HG02623 (cell line): ENCODE measurements at regions not wholly inside any gene's neighbourhood (a gene's known extent, or its start where the extent isn't known, plus 50 kb on each side); places are given as distances from the start of the nearest gene placed in this dataset.

ENCODE experiments used
- ATAC-seq: cut with Tn5 transposase; IDR thresholded peaks from one replicate; pipeline ENCODE4 v1.9.1; 2021; ENCODE audit warnings: moderate library complexity; ENCODE audit not compliant: unreplicated experiment

- ATAC-seq = no peak
Measured at GRCh38 chrX:15191830-15192229, 78.1 kb downstream of the ASB9 start.

DNA sequence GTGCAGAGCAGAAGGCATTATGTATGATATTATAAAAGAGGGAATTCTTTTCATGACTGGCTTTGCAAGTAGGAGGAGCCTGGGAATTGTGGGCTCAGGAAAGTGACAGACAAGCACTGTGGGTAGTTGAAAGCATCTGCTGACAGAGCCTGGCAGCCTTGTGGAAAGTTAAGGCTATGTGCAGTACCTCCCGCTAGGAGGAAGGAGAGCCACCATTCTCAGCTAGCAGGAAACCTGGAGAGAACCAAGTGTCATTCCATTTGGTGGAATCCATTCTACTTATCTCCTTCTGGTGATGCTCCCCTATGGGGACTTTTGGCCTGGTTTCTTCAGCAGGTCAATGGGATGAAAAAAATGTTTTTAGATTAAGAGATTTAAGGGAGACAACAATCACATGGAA is 81.8 kb downstream of the ASB9 start:
- no peak for ATAC-seq

DNA sequence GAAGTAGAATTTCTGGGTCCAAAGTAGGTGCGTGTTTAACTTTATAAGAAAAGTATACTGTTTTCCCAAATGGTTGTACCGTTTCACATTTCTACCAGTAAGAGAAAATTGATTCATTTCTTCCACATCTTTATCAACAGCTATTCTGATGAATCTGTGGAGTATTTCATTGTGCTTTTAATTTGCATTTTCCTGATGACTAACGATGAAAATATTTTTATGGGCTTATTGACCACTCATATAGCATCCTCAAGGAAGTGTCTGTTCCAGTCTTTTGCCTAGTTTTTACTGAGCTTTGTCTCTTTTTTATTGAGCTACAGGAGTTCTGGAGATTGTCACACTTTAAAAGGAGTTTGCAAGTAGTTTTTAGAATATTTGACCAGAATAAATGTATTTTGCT is 92.6 kb downstream of the ASB9 start:
- no peak for ATAC-seq

GRCh38 chrX:15173411-15173810 is 96.5 kb downstream of the ASB9 start:
- ATAC-seq = no peak

- ATAC-seq = no peak
Measured at GRCh38 chrX:15170927-15171326, 99.0 kb downstream of the ASB9 start.

DNA sequence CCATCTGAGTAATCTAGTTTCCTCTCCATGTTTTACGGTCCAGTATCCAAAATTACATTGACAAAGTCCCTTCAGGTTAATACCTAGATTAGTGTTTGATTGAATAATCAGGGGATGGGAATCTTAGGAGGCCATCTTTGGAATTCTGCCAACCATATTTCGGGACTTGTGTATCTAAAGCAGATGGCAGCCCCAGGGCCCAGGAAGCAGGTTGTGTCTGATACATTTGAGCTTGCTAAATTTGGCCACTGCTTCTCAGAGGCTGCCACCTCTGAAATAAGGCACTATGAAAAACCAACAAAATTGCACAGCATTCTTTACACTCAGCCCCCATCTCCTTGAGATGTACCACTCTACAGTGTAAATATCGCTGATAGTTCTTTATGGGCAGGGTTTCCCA is 102.1 kb downstream of the ASB9 start:
- no peak for ATAC-seq

GRCh38 chrX:15165832-15166231 is 104.1 kb downstream of the ASB9 start:
- no peak for ATAC-seq

- no peak for ATAC-seq
Measured at GRCh38 chrX:15163131-15163530, 106.8 kb downstream of the ASB9 start.

DNA sequence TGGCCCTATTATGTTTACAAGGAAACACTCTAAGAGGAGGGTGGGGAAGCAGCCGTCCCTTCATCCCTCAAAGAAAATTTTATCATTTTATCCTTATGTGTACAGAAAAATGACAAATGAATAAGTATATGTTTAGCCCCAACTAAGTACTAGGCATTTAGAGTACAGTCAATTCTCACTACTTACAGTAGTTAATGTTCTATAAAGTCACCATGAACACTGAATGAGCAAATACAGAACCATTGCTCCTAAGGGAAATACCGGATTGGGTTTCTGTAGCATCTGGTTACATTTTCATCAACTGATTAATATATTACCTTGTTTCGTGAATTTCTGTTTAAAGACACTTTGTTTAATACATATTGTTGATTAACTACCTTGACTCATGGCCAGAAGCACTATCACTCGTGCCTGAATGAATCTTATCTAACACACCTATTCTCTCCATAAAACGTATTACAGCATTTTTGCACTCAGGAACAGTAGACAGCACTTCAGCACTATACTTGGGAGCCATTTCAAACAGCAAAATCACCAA is 109.3 kb downstream of the ASB9 start:
- ATAC-seq = no peak

- peak; percentile 77 for ATAC-seq
Measured at GRCh38 chrX:15158736-15159406, 111.0 kb downstream of the ASB9 start.

GRCh38 chrX:15158350-15158735 is 111.5 kb downstream of the ASB9 start:
- peak; percentile 3 for ATAC-seq

GRCh38 chrX:15157624-15158023 is 112.3 kb downstream of the ASB9 start:
- ATAC-seq = no peak

DNA sequence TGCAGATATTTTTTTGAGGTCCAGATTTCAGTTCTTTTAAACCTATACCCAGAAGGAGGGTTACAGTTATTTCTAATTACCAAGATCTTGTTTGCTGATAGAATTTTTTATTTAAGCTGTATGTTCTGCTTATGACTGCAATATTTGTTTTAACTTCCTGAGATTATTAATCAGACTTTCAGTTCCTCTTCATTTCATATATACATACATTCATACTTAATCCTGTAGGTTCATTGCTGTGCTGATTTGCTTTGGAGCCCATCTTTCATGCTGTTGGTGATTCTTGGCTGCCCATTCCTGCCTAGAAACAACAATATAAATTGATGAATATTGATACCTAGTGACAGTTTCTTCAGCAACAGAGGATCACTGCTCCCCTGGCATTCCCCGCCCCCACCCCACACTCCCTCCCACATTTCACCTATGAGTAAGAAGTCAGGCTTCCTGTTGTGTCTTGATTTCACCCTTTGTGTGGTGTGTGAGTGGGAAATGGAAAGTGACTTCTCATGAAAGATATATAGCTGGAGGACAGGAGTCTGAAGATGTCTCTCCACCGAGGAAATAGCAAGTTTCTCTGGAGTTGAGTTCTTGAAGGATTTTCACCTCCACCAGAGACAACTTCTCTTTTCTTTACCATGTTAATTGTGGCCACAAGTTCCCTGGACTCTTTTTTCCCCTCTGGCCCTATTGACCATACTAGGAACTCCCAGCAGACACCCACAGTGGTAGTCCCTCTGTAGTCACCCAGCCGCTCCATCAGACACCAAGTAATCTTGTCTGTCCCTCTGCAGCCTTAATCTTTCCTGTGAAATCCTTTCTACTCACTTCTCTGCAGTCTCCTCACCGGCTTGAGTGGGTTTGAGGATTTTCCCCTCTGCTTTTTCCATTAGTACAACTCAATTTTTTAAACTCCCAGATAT is 118.4 kb downstream of the ASB9 start:
- ATAC-seq = peak; percentile 66

- ATAC-seq = no peak
Measured at GRCh38 chrX:15150586-15150985, 119.3 kb downstream of the ASB9 start.

GRCh38 chrX:15146515-15146914 is 123.4 kb downstream of the ASB9 start:
- ATAC-seq = no peak

DNA sequence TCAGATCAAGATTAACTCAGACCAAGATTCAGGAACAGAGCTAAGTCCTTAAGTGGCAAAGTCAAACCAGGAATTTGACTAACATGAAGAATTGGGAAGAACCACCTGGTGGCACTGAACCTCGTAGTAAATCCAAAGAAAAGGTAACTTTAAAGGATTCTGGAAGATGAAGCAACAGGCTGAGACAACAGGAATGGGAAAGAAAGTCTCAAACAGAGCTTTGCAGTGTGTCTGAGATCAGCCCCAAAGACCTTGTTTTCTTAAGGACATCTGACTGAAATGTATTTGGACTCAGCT is 126.1 kb downstream of the ASB9 start:
- ATAC-seq = no peak

DNA sequence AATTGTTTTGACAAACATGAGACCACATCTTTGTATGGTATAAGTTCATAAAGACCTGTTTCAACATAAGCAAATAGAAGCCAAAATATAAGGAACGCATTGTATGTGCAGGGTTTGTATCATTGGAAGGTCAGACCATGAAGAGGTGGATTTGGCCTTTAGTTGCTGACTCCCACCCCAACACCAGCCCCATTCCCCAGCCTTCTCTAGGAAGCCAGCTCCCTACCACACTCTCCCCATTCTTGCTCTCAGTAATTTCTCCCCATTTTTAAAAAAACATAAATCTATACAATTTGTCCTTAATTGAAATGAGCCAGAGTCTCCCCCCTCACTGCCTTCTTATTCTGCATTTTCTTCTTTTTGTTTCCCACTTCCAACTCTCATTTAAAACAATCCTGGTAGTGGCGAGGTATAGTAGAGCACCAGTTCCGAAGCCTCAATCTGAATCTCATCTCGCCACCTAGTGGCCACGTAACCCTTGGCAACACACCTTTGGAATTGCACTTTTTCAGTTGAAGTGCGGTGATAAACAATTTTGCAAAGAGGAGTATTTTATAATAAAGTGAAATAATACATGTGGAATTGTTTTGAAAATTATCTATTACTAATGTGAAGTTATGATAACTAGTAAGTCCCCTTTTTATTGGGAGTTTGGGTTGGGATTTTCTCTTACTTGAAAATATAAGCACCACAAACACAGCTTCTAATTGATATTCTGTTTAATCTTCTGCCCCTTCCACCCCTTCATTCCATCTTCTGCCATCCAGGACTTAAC is 126.6 kb downstream of the ASB9 start:
- peak; percentile 58 for ATAC-seq

- no peak for ATAC-seq
Measured at GRCh38 chrX:15142084-15142715, 127.7 kb downstream of the ASB9 start.

DNA sequence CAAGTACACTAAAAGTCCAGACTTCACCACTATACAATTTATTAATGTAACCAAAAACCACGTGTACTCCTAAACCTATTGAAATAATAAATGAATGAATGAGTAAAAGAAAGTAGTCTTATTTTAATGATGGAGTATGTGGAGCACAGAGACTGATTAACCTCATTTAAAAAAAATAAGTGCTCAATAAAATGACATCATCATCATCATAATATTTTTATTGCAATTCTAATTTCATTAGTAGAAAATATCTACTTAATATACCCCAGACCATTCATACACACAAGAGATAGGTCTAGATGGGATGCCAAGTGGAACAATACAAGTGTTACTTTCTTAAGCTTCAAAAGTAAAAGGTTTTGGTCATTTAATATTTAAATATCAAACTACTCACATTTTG is 133.1 kb downstream of the ASB9 start:
- no peak for ATAC-seq

GRCh38 chrX:15129412-15129811 is 140.5 kb downstream of the ASB9 start:
- no peak for ATAC-seq

DNA sequence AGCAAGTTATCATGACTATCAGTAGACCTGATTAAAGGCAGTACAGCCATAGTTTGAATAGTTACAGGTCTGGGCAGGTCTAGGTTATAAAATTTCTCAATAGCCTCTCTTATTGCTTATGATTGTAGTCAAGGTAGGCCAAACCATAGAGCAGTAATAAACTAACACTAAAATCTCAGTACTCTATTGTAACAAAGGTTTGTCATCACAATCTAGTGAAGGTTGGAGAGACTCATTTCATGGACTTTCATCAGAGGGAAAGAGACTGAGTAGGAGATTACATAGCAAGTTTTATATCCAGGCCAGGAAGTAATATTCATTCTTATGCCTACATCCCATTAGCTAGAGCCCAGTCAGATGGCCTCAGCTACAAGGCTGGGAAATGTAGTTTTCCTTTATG is 141.0 kb downstream of the ASB9 start:
- no peak for ATAC-seq
